CD4-positive, alpha-beta T cell (primary cell): ENCODE measurements at regions not wholly inside any gene's neighbourhood (a gene's known extent, or its start where the extent isn't known, plus 50 kb on each side); places are given as distances from the start of the nearest gene placed in this dataset.

ENCODE experiments used
- ATAC-seq: fragments of 200-7000 bp; cut with Tn5 transposase; one replicate; pipeline ENCODE4 v1.10.0; 2022; ENCODE audit warnings: mild to moderate bottlenecking; ENCODE audit not compliant: poor library complexity
- CTCF ChIA-PET: fragments of 350-600 bp; sonication (Branson Sonifier 250); formaldehyde crosslinking; loops from one replicate; lab custom pipeline; 2021; ENCODE audit warnings: antibody characterized with exemption, inconsistent platforms; lab: Charles Lee
- POLR2A ChIA-PET: fragments of 350-600 bp; sonication (Branson Sonifier 250); formaldehyde crosslinking; loops from one replicate; lab custom pipeline; 2021; ENCODE audit warnings: antibody characterized with exemption, inconsistent platforms; lab: Charles Lee
- DNase-seq, 14 experiments: peaks; one replicate each; pipeline ENCODE4 v3.0.0-alpha.2; 2013 to 2020; ENCODE audit warnings: mixed read lengths in 2 of 14
- H3K27ac ChIP-seq, 2 donors: one replicate each; pipeline versions ENCODE4 v1.5.1 to v1.7.0; 2013; ENCODE audit warnings: low read length in 2 of 2, low read depth in 1 of 2, mild to moderate bottlenecking in 1 of 2
- H3K27me3 ChIP-seq, 2 experiments: 1 replicate in 1 of 2; 2 replicates in 1 of 2; pipeline versions ENCODE4 v1.6.1 to v1.7.0; 2013; ENCODE audit warnings: low read length in 2 of 2, control low read depth in 1 of 2, mild to moderate bottlenecking in 1 of 2, moderate library complexity in 1 of 2; ENCODE audit not compliant: insufficient read depth in 2 of 2, control insufficient read depth in 1 of 2
- H3K36me3 ChIP-seq: one replicate; pipeline ENCODE4 v1.6.1; 2013; ENCODE audit warnings: low read length, control low read depth; ENCODE audit not compliant: insufficient read depth
- H3K4me1 ChIP-seq: one replicate; pipeline ENCODE4 v1.6.1; 2013; ENCODE audit warnings: low read length, control low read depth; ENCODE audit not compliant: insufficient read depth
- H3K4me3 ChIP-seq: one replicate; pipeline ENCODE4 v1.5.1; 2013; ENCODE audit warnings: mild to moderate bottlenecking, low read length, moderate library complexity
- H3K9me3 ChIP-seq, 2 experiments: 1 replicate in 1 of 2; 2 replicates in 1 of 2; pipeline versions ENCODE4 v1.6.1 to v1.7.0; 2013; ENCODE audit warnings: low read length in 2 of 2, mild to moderate bottlenecking in 2 of 2, control low read depth in 1 of 2, moderate library complexity in 1 of 2; ENCODE audit not compliant: control insufficient read depth in 1 of 2, insufficient read depth in 1 of 2
- H3K27ac Mint-ChIP-seq: one replicate; pipeline ENCODE4 v1.8.0; 2020; ENCODE audit warnings: mixed read lengths
- H3K27me3 Mint-ChIP-seq: one replicate; pipeline ENCODE4 v1.8.0; 2021; ENCODE audit warnings: mixed read lengths
- H3K36me3 Mint-ChIP-seq: one replicate; pipeline ENCODE4 v1.8.0; 2021; ENCODE audit warnings: low read depth, mixed read lengths
- H3K4me1 Mint-ChIP-seq: one replicate; pipeline ENCODE4 v1.8.0; 2021; ENCODE audit warnings: low read depth, mixed read lengths
- H3K4me3 Mint-ChIP-seq: one replicate; pipeline ENCODE4 v1.8.0; 2020; ENCODE audit warnings: mild to moderate bottlenecking, mixed read lengths
- H3K9me3 Mint-ChIP-seq: one replicate; pipeline ENCODE4 v1.8.0; 2020; ENCODE audit warnings: mixed read lengths
- intact Hi-C, 2 experiments: fragments of 100-400 bp; cut with DNase I in 1 of 2; cut with micrococcal nuclease in 1 of 2; formaldehyde crosslinking; loops; one replicate each; pipeline versions ENCODE4 v1.15.1 to v1.9.0; 2023 to 2025; cut with DNase I, micrococcal nuclease
- TF ChIP-seq, protein P1 (sequence below): fragments of 200-600 bp; IDR thresholded peaks from one replicate; pipeline ENCODE4 v1.8.0; 2022; ENCODE audit warnings: antibody characterized with exemption, mild to moderate bottlenecking

DNA sequence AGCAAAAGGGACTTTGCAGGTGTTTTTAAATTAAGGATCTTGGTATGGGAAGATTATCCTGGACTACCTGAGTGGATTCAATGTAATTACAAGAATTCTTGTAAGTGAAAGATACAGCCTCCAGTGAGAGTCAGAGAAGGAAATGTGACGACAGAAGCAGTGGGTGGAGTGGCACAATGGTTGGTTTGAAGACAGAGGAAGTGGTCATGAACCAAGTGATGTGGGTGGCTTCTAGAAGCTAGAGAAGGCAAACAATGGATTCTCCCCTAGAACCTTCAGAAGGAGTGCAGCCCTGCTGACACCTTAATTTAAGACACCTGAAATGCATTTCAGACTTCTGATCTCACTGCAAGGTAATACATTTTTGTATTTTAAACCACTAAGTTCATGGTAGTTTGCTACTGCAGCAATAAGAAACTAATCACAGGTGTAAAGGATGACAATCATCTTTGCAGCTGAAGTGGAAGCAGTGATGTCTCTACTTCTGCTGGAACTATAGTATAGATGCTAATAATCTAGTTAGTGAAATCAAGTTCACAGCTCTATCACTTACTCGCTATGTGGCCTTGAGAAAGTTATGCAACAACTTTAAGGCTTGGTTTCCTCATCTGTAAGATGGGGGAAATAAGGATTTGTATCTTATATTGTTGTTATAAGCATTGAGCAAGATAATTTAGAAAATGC lies 403.4 kb upstream of the SUCLG2 start:
- TF ChIP-seq, protein P1, sequence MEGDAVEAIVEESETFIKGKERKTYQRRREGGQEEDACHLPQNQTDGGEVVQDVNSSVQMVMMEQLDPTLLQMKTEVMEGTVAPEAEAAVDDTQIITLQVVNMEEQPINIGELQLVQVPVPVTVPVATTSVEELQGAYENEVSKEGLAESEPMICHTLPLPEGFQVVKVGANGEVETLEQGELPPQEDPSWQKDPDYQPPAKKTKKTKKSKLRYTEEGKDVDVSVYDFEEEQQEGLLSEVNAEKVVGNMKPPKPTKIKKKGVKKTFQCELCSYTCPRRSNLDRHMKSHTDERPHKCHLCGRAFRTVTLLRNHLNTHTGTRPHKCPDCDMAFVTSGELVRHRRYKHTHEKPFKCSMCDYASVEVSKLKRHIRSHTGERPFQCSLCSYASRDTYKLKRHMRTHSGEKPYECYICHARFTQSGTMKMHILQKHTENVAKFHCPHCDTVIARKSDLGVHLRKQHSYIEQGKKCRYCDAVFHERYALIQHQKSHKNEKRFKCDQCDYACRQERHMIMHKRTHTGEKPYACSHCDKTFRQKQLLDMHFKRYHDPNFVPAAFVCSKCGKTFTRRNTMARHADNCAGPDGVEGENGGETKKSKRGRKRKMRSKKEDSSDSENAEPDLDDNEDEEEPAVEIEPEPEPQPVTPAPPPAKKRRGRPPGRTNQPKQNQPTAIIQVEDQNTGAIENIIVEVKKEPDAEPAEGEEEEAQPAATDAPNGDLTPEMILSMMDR = no peak
- no peaks in the 10 kb centered on the region for H3K36me3 ChIP-seq
- no peaks in the 10 kb centered on the region for H3K27me3 ChIP-seq
- ChIA-PET POLR2A (interaction anchor here (1.0 to 3.1 kb wide), 6 partner anchors 26 to 401 kb away, joined by 3 to 18 read pairs (median 6); no protein-coding TSS in a partner anchor), CTCF (interaction anchor here (1.1 kb wide), 1 partner anchor 17 kb away, joined by 4 read pairs; no protein-coding TSS in a partner anchor)
- peak; percentile 43 to 92 (median 55) for DNase-seq
- H3K9me3 Mint-ChIP-seq = no peaks in the 10 kb centered on the region
- H3K4me3 Mint-ChIP-seq = peak overlapping the region; percentile 80
- peak overlapping the region; percentile 83 for H3K27ac Mint-ChIP-seq
- H3K36me3 Mint-ChIP-seq = no peaks in the 10 kb centered on the region
- peak; percentile 98 for ATAC-seq
- H3K4me3 ChIP-seq = peak overlapping the region; percentile 28
- H3K4me1 ChIP-seq = peaks cover 30% of the 10 kb centered on the region
- no peaks in the 10 kb centered on the region for H3K27me3 Mint-ChIP-seq
- H3K4me1 Mint-ChIP-seq = peaks cover 77% of the 10 kb centered on the region
- intact Hi-C loops = loop anchor here in 1 of 2 experiments (1.0 to 5.0 kb wide), 2 partner anchors 31 to 50 kb away; no protein-coding TSS in a partner anchor
- H3K27ac ChIP-seq = peak overlapping the region in 1 of 2 donors; percentile 3
- no peaks in the 10 kb centered on the region for H3K9me3 ChIP-seq

DNA sequence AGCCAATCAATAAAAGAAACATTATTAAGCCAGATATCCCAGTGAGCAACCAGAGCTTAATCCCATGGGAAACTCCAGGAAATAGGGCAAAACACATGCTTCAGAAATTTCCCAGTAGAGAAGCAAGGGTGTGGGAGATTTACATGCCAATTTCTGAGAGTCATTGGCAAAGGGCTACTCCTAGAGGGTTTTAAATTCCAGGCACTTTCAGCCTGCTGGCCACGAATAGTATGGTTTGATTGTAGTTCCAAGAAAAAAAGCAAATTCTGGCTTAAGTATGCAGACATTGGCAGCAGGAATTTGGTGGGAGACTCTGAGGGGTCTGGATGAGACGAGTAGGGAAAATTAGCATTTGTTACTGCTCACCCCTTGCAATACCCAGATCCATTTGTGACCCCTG lies 402.1 kb upstream of the SUCLG2 start:
- CTCF ChIA-PET = interaction anchor here (0.6 kb wide), 1 partner anchor 1072 kb away, joined by 4 read pairs; no protein-coding TSS in a partner anchor

DNA sequence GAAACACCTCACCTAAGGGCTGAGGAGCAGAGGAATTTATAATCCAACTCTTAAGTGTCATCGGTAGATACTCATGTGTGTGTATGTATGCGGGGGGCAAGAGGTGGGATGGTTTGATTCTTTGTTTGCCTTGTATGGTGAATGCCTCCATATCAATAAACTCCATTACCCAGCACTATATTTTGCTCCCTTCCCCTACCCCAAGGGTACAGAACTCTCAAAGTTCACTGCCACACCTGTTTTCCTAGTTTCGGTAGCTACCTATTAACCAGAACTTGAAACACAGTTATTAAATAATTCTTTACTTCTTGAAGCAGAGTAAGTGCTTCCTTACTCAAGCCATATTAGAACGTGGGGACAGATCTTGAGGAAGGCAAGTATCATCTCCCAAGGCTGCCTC lies 400.8 kb upstream of the SUCLG2 start:
- H3K4me1 ChIP-seq = peaks cover 30% of the 10 kb centered on the region
- Mint-ChIP-seq H3K27me3 (no peaks in the 10 kb centered on the region), H3K36me3 (no peaks in the 10 kb centered on the region), H3K4me3 (no peak overlapping the region), H3K9me3 (no peaks in the 10 kb centered on the region), H3K4me1 (peaks cover 67% of the 10 kb centered on the region), H3K27ac (no peak overlapping the region)
- TF ChIP-seq, protein P1 = no peak
- no peak overlapping the region for H3K27ac ChIP-seq
- no peak for DNase-seq
- H3K4me3 ChIP-seq = no peak overlapping the region
- H3K9me3 ChIP-seq = no peaks in the 10 kb centered on the region
- intact Hi-C loops = loop anchor here in 1 of 2 experiments (5.0 kb wide), 1 partner anchor 48 kb away; no protein-coding TSS in a partner anchor
- ChIA-PET POLR2A (no interaction called here), CTCF (no interaction called here)
- no peak for ATAC-seq
- H3K36me3 ChIP-seq = no peaks in the 10 kb centered on the region
- no peaks in the 10 kb centered on the region for H3K27me3 ChIP-seq

More for the DNA sequence above, 402.1 kb upstream of the SUCLG2 start:
- no peak overlapping the region for H3K4me3 ChIP-seq
- Mint-ChIP-seq H3K27ac (peak overlapping the region; percentile 83), H3K9me3 (no peaks in the 10 kb centered on the region), H3K4me1 (peaks cover 76% of the 10 kb centered on the region), H3K36me3 (no peaks in the 10 kb centered on the region), H3K27me3 (no peaks in the 10 kb centered on the region), H3K4me3 (no peak overlapping the region)
- H3K27ac ChIP-seq = no peak overlapping the region
- DNase-seq (no peak), ATAC-seq (no peak)
- no peaks in the 10 kb centered on the region for H3K27me3 ChIP-seq
- POLR2A ChIA-PET = interaction anchor here (1.0 to 3.1 kb wide), 3 partner anchors 9 to 108 kb away, joined by 3 to 18 read pairs (median 4); no protein-coding TSS in a partner anchor
- TF ChIP-seq, protein P1 = no peak
- H3K36me3 ChIP-seq = no peaks in the 10 kb centered on the region
- H3K9me3 ChIP-seq = no peaks in the 10 kb centered on the region
- H3K4me1 ChIP-seq = peaks cover 30% of the 10 kb centered on the region
- intact Hi-C loops = loop anchor here in 1 of 2 experiments (5.0 kb wide), 1 partner anchor 49 kb away; no protein-coding TSS in a partner anchor
